Suprapubic skin (tissue), 3 donors: ENCODE measurements at regions not wholly inside any gene's neighbourhood (a gene's known extent, or its start where the extent isn't known, plus 50 kb on each side); places are given as distances from the start of the nearest gene placed in this dataset.

Experiments
- CTCF ChIP-seq, 2 donors: fragments of 200-600 bp in 1 of 2; fragments of 450-650 bp in 1 of 2; sonication (generic) in 1 of 2; IDR thresholded peaks; one replicate each; pipeline ENCODE4 v1.5.1; 2016 to 2019; ENCODE audit warnings: antibody characterized with exemption in 2 of 2, mild to moderate bottlenecking in 1 of 2, moderate library complexity in 1 of 2
- EP300 ChIP-seq: sonication (generic); formaldehyde crosslinking; IDR thresholded peaks from one replicate; pipeline ENCODE4 v1.6.1; 2017; ENCODE audit warnings: antibody characterized with exemption
- POLR2A ChIP-seq, 2 donors: fragments of 450-650 bp; IDR thresholded peaks; one replicate each; pipeline ENCODE4 v1.6.1; 2017; ENCODE audit warnings: antibody characterized with exemption in 2 of 2, mild to moderate bottlenecking in 2 of 2, moderate library complexity in 2 of 2

- no peak for TF ChIP-seq POLR2A (IDR thresholded peaks at IDR 0.05)
- no peak for TF ChIP-seq CTCF (IDR thresholded peaks at IDR 0.05)
- no peak for TF ChIP-seq EP300
Observed at GRCh38 chr9:80866121-80866520, 823.2 kb downstream of the TLE1 start.
